ENCODE measurements at regions not wholly inside any gene's neighbourhood (a gene's known extent, or its start where the extent isn't known, plus 50 kb on each side); places are given as distances from the start of the nearest gene placed in this dataset.

GRCh38 chr2:67240507-67240906, 156.6 kb upstream of the ETAA1 start:
- H3K27ac Mint-ChIP-seq = no peak overlapping the region
- DNase-seq (no peak), ATAC-seq (ENCODE audit: low read depth) (no peak)
- no peaks in the 10 kb centered on the region for H3K9me3 Mint-ChIP-seq (ENCODE audit: insufficient read depth)
- Histone ChIP-seq H3K9ac (ENCODE audit: low read length) (no peak overlapping the region), H2AFZ (ENCODE audit: insufficient read depth, low read depth, low read length, poor library complexity, severe bottlenecking) (no peak overlapping the region), H3K27ac (ENCODE audit: low read length in 2 of 2) (no peak overlapping the region), H3K36me3 (replicated peaks in 1 of 2; ENCODE audit: control extremely low read depth in 1 of 2, control insufficient read depth in 1 of 2, extremely low read depth in 1 of 2, insufficient read depth in 2 of 2, low read length in 1 of 2) (no peaks in the 10 kb centered on the region), H3K4me2 (replicated peaks; ENCODE audit: low read depth, low read length, poor library complexity, severe bottlenecking) (no peak overlapping the region), H3K9me3 (ENCODE audit: control extremely low read depth in 1 of 3, control insufficient read depth in 2 of 3, insufficient read depth in 1 of 3, low read length in 2 of 3) (no peaks in the 10 kb centered on the region), H3K4me3 (ENCODE audit: control extremely low read depth in 1 of 5, extremely low read depth in 1 of 5, insufficient read depth in 1 of 5, low read depth in 2 of 5, low read length in 4 of 5) (no peak overlapping the region), H3K27me3 (replicated peaks in 1 of 4; ENCODE audit: control extremely low read depth in 1 of 4, control insufficient read depth in 3 of 4, insufficient read depth in 4 of 4, low read length in 3 of 4) (no peaks in the 10 kb centered on the region), H4K20me1 (ENCODE audit: control insufficient read depth, insufficient read depth, low read length, poor library complexity, severe bottlenecking) (no peaks in the 10 kb centered on the region), H3K79me2 (ENCODE audit: control insufficient read depth, insufficient read depth, low read length) (no peaks in the 10 kb centered on the region), H3K4me1 (ENCODE audit: control insufficient read depth in 2 of 2, insufficient read depth in 2 of 2, low read length in 2 of 2) (no peaks in the 10 kb centered on the region)
- no peaks in the 10 kb centered on the region for H3K4me1 Mint-ChIP-seq
- CTCF ChIA-PET = no interaction called here
- intact Hi-C loops (cut with micrococcal nuclease) = no loop called here
- H3K4me3 Mint-ChIP-seq = no peak overlapping the region
- no peaks in the 10 kb centered on the region for H3K27me3 Mint-ChIP-seq
- WGBS (ENCODE audit: insufficient coverage) = no CpG with 5 or more reads among the region's 2 CpGs
- POLR2A ChIA-PET = no interaction called here
- TF ChIP-seq, protein P1, sequence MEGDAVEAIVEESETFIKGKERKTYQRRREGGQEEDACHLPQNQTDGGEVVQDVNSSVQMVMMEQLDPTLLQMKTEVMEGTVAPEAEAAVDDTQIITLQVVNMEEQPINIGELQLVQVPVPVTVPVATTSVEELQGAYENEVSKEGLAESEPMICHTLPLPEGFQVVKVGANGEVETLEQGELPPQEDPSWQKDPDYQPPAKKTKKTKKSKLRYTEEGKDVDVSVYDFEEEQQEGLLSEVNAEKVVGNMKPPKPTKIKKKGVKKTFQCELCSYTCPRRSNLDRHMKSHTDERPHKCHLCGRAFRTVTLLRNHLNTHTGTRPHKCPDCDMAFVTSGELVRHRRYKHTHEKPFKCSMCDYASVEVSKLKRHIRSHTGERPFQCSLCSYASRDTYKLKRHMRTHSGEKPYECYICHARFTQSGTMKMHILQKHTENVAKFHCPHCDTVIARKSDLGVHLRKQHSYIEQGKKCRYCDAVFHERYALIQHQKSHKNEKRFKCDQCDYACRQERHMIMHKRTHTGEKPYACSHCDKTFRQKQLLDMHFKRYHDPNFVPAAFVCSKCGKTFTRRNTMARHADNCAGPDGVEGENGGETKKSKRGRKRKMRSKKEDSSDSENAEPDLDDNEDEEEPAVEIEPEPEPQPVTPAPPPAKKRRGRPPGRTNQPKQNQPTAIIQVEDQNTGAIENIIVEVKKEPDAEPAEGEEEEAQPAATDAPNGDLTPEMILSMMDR (IDR thresholded peaks at IDR 0.05) = no peak
- TF ChIP-seq EZH2 (IDR thresholded peaks at IDR 0.05; ENCODE audit: borderline replicate concordance, insufficient read depth, low read depth, low read length, poor library complexity, severe bottlenecking) = no peak

- Histone ChIP-seq H3K27ac (ENCODE audit: low read length in 2 of 2) (no peak overlapping the region), H3K4me3 (ENCODE audit: control extremely low read depth in 1 of 5, extremely low read depth in 1 of 5, insufficient read depth in 1 of 5, low read depth in 2 of 5, low read length in 4 of 5) (no peak overlapping the region), H4K20me1 (ENCODE audit: control insufficient read depth, insufficient read depth, low read length, poor library complexity, severe bottlenecking) (no peaks in the 10 kb centered on the region), H3K4me1 (ENCODE audit: control insufficient read depth in 2 of 2, insufficient read depth in 2 of 2, low read length in 2 of 2) (no peaks in the 10 kb centered on the region), H3K9me3 (ENCODE audit: control extremely low read depth in 1 of 3, control insufficient read depth in 2 of 3, insufficient read depth in 1 of 3, low read length in 2 of 3) (no peaks in the 10 kb centered on the region), H3K36me3 (replicated peaks in 1 of 2; ENCODE audit: control extremely low read depth in 1 of 2, control insufficient read depth in 1 of 2, extremely low read depth in 1 of 2, insufficient read depth in 2 of 2, low read length in 1 of 2) (no peaks in the 10 kb centered on the region), H3K27me3 (replicated peaks in 1 of 4; ENCODE audit: control extremely low read depth in 1 of 4, control insufficient read depth in 3 of 4, insufficient read depth in 4 of 4, low read length in 3 of 4) (no peaks in the 10 kb centered on the region), H3K79me2 (ENCODE audit: control insufficient read depth, insufficient read depth, low read length) (no peaks in the 10 kb centered on the region), H3K9ac (ENCODE audit: low read length) (no peak overlapping the region), H2AFZ (ENCODE audit: insufficient read depth, low read depth, low read length, poor library complexity, severe bottlenecking) (no peak overlapping the region), H3K4me2 (replicated peaks; ENCODE audit: low read depth, low read length, poor library complexity, severe bottlenecking) (no peak overlapping the region)
- WGBS (ENCODE audit: insufficient coverage) = 71% methylated on average over 1 of the region's 1 CpG
- TF ChIP-seq, protein P1 (IDR thresholded peaks at IDR 0.05) = no peak
- TF ChIP-seq EZH2 (IDR thresholded peaks at IDR 0.05; ENCODE audit: borderline replicate concordance, insufficient read depth, low read depth, low read length, poor library complexity, severe bottlenecking) = no peak
- Mint-ChIP-seq H3K27me3 (no peaks in the 10 kb centered on the region), H3K4me3 (no peak overlapping the region), H3K4me1 (no peaks in the 10 kb centered on the region), H3K9me3 (ENCODE audit: insufficient read depth) (no peaks in the 10 kb centered on the region), H3K27ac (no peak overlapping the region)
- ATAC-seq (ENCODE audit: low read depth) (no peak), DNase-seq (no peak)
- ChIA-PET CTCF (no interaction called here), POLR2A (no interaction called here)
- intact Hi-C loops (cut with micrococcal nuclease) = no loop called here
Measured at GRCh38 chr2:67241453-67241852, 155.7 kb upstream of the ETAA1 start.
